ENCODE measurements at regions not wholly inside any gene's neighbourhood (a gene's known extent, or its start where the extent isn't known, plus 50 kb on each side); places are given as distances from the start of the nearest gene placed in this dataset.

DNA sequence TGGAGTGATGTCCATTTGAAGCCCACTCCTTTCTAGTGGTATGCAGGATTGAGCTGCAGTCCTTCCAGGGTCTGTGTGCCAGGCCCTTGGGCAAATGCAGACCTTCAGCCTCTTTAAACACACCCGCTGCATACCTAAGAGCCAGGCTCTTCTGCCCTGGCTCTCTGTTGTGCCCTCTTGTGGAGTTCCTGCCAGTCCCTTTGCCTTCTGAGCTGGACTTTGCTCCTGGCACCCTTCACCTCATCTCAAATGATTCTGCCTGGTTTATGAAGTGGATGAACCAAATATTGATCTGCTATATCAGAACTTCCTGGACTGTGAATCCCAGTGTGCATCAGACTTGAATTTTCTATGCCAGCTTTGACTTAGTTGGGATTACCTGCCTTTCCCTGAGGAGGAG is 158.8 kb downstream of the URB2 start:
- Histone ChIP-seq H3K4me1 (no peaks in the 10 kb centered on the region), H3K27me3 (no peaks in the 10 kb centered on the region), H3K4me3 (no peak overlapping the region), H3K9me3 (no peaks in the 10 kb centered on the region), H3K27ac (replicated peaks in 1 of 4) (no peak overlapping the region), H3K36me3 (no peaks in the 10 kb centered on the region)
- no peak for DNase-seq (ENCODE audit: extremely low spot score)
- no peak for TF ChIP-seq POLR2AphosphoS5 (IDR thresholded peaks at IDR 0.05)
- no peak for TF ChIP-seq POLR2A (IDR thresholded peaks at IDR 0.05; ENCODE audit: low read depth)
- TF ChIP-seq, protein P1, sequence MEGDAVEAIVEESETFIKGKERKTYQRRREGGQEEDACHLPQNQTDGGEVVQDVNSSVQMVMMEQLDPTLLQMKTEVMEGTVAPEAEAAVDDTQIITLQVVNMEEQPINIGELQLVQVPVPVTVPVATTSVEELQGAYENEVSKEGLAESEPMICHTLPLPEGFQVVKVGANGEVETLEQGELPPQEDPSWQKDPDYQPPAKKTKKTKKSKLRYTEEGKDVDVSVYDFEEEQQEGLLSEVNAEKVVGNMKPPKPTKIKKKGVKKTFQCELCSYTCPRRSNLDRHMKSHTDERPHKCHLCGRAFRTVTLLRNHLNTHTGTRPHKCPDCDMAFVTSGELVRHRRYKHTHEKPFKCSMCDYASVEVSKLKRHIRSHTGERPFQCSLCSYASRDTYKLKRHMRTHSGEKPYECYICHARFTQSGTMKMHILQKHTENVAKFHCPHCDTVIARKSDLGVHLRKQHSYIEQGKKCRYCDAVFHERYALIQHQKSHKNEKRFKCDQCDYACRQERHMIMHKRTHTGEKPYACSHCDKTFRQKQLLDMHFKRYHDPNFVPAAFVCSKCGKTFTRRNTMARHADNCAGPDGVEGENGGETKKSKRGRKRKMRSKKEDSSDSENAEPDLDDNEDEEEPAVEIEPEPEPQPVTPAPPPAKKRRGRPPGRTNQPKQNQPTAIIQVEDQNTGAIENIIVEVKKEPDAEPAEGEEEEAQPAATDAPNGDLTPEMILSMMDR (IDR thresholded peaks at IDR 0.05): no peak
- 91% methylated on average over 1 of the region's 1 CpG for WGBS
- intact Hi-C loops (cut with DNase I): no loop called here

DNA sequence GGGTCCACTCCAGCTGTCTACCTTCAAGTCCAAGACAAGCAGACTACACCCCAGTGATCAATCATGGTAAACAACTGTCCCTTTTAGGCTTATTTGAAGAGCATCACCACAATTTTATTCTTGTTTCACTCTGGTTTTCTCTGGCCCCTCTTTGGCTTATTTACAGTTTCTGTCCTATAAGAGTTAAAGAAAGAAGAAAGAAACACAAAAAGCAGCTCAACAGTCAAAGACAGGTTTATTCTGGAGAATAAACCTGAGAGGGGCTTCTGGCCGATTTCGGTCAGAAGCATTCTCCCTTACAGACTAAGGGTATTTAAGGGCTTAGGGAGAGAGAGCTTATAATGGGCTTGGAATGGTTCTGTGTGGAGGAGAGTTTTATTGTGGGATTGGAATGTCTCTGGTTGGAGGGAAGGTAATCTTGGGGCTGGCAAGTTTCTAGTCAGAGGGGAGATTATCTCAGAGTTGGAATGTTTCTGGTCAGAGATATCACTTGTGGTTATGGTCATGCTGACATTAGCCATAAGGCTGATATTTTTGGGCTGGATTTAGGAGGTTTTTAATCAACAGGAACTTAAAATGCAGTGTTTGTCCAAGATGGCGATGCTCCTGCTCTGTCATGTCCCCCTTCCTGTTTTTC is 161.0 kb downstream of the URB2 start:
- H3K4me1 ChIP-seq: no peaks in the 10 kb centered on the region
- TF ChIP-seq, protein P1 (IDR thresholded peaks at IDR 0.05): no peak
- no peak for TF ChIP-seq POLR2A (IDR thresholded peaks at IDR 0.05; ENCODE audit: low read depth)
- intact Hi-C loops (cut with DNase I): no loop called here

DNA sequence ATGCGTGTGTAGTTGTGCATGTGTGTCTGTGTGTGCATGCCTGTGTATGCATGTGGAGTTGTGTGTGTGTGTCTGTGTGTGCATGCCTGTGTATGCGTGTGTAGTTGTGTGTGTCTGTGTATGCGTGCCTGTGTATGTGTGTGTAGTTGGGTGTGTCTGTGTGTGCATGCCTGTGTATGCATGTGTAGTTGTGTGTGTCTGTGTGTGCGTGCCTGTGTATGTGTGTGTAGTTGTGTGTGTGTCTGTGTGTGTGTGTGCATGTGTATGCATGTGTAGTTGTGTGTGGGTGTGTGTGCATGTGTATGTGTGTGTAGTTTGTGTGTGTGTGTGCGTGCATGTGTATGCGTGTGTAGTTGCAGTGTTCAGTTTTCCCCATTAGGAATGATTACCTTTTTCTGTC is 162.0 kb downstream of the URB2 start:
- no peaks in the 10 kb centered on the region for H3K27me3 ChIP-seq
- H3K9me3 ChIP-seq: peaks cover 0 to 8% (median 4%) of the 10 kb centered on the region in 4 donors
- no peak for DNase-seq (ENCODE audit: extremely low spot score)
- H3K4me1 ChIP-seq: no peaks in the 10 kb centered on the region
- intact Hi-C loops (cut with DNase I): no loop called here
- H3K36me3 ChIP-seq: no peaks in the 10 kb centered on the region
- H3K27ac ChIP-seq (replicated peaks in 1 of 4): no peak overlapping the region
- TF ChIP-seq EP300 (IDR thresholded peaks at IDR 0.05): no peak
- TF ChIP-seq POLR2AphosphoS5 (IDR thresholded peaks at IDR 0.05): no peak
- TF ChIP-seq, protein P1 (IDR thresholded peaks at IDR 0.05): no peak
- TF ChIP-seq POLR2A (IDR thresholded peaks at IDR 0.05; ENCODE audit: low read depth): no peak
- H3K4me3 ChIP-seq: no peak overlapping the region
- 79% methylated on average over 6 of the region's 6 CpGs for WGBS

More for the DNA sequence above, 161.0 kb downstream of the URB2 start:
- Histone ChIP-seq H3K4me3 (no peak overlapping the region), H3K36me3 (no peaks in the 10 kb centered on the region), H3K27ac (replicated peaks in 1 of 4) (no peak overlapping the region), H3K27me3 (no peaks in the 10 kb centered on the region), H3K9me3 (peaks cover 0 to 8% (median 4%) of the 10 kb centered on the region in 4 donors)
- DNase-seq (ENCODE audit: extremely low spot score): no peak
- 93% methylated on average over 3 of the region's 3 CpGs for WGBS

DNA sequence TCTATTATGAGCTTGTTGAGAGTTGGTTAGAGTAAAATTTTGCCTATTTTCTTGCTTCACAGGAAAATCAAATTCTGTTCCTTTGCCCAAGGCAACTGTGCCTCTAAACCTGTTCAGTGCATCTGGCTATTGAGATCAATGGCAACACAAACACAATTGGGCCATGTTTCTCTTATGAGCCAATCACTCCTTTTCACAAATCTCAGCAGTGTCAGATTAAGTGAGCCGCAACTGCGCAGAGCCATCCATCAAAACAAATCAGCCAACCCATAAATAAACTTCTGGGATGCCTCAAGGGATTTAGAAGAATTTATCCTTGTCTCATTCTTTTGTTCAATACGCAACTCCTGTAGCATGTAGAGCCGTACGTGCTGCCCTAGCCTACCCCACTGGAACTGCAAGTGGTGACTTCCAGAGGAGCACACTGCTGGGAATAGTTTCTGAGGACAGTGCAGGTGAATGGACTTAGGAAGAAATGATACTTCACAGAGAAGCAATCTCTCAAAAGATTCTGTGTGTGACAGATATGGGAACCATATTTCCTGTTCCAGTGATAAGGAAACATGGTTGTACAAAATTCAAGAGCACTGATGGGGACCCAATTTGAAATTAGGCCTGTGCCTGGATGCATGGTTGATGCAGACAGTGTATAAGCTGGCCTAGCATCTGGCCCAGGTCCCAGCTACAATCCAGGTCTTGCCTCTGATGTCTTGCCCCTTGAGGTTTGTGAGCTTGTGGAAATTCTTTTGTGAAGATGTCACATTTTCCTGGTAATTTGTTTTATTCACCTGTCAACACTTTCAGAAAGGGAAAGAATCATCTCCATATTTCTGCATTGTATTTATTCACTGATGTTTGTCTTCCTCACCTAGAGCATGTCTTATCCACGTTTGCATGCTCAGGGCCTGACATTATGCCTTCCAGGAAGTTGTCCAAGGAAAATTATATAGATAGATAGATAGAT is 166.2 kb downstream of the URB2 start:
- no peaks in the 10 kb centered on the region for H3K4me1 ChIP-seq
- no peaks in the 10 kb centered on the region for H3K27me3 ChIP-seq
- intact Hi-C loops (cut with DNase I): no loop called here
- no peaks in the 10 kb centered on the region for H3K36me3 ChIP-seq
- no peak overlapping the region for H3K4me3 ChIP-seq
- WGBS: 72% methylated on average over 6 of the region's 6 CpGs
- TF ChIP-seq POLR2AphosphoS5 (IDR thresholded peaks at IDR 0.05) (no peak), EP300 (IDR thresholded peaks at IDR 0.05) (no peak), POLR2A (IDR thresholded peaks at IDR 0.05; ENCODE audit: low read depth) (no peak)
- TF ChIP-seq, protein P1 (IDR thresholded peaks at IDR 0.05): no peak
- H3K9me3 ChIP-seq: peaks cover 0 to 8% (median 4%) of the 10 kb centered on the region in 4 donors
- no peak for DNase-seq (ENCODE audit: extremely low spot score)
- H3K27ac ChIP-seq (replicated peaks in 1 of 4): no peak overlapping the region

All from esophagus muscularis mucosa (tissue), 4 donors.